VCaP (cell line): ENCODE measurements at regions not wholly inside any gene's neighbourhood (a gene's known extent, or its start where the extent isn't known, plus 50 kb on each side); places are given as distances from the start of the nearest gene placed in this dataset.

Experiments
- H3K27ac ChIP-seq: fragments of 450-650 bp; 2 replicates; pipeline ENCODE4 v1.5.1; 2017
- TF ChIP-seq, protein P1 (sequence below): fragments of 450-650 bp; conservative IDR thresholded peaks from 2 replicates; pipeline ENCODE4 v1.5.1; 2017; ENCODE audit warnings: mild to moderate bottlenecking, moderate library complexity

DNA sequence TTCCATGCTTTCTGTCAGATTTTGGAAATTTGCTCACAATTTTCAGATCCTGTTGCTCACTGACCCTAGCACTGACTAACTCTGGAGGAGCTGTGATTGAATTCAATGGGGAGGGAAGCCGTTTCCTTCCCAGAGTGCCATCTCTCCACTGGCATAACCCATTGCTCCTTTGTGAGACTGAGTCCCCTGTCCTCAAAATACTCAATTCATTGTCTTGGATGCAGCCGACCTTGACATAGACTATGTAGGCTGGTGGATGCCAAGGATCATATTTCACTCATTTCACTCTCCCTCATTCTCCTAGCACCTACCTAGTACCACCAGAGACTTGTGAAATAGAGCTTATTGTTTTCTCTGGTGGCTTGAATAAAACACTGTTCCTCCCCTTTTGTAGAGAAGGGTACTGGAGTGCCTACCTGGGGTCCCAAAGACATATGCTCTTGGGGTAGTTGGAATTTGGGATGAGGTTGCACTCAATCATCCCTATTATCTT lies 511.3 kb upstream of the ZMIZ1 start:
- H3K27ac ChIP-seq, result no peak overlapping the region
- TF ChIP-seq, protein P1, sequence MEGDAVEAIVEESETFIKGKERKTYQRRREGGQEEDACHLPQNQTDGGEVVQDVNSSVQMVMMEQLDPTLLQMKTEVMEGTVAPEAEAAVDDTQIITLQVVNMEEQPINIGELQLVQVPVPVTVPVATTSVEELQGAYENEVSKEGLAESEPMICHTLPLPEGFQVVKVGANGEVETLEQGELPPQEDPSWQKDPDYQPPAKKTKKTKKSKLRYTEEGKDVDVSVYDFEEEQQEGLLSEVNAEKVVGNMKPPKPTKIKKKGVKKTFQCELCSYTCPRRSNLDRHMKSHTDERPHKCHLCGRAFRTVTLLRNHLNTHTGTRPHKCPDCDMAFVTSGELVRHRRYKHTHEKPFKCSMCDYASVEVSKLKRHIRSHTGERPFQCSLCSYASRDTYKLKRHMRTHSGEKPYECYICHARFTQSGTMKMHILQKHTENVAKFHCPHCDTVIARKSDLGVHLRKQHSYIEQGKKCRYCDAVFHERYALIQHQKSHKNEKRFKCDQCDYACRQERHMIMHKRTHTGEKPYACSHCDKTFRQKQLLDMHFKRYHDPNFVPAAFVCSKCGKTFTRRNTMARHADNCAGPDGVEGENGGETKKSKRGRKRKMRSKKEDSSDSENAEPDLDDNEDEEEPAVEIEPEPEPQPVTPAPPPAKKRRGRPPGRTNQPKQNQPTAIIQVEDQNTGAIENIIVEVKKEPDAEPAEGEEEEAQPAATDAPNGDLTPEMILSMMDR, result no peak

DNA sequence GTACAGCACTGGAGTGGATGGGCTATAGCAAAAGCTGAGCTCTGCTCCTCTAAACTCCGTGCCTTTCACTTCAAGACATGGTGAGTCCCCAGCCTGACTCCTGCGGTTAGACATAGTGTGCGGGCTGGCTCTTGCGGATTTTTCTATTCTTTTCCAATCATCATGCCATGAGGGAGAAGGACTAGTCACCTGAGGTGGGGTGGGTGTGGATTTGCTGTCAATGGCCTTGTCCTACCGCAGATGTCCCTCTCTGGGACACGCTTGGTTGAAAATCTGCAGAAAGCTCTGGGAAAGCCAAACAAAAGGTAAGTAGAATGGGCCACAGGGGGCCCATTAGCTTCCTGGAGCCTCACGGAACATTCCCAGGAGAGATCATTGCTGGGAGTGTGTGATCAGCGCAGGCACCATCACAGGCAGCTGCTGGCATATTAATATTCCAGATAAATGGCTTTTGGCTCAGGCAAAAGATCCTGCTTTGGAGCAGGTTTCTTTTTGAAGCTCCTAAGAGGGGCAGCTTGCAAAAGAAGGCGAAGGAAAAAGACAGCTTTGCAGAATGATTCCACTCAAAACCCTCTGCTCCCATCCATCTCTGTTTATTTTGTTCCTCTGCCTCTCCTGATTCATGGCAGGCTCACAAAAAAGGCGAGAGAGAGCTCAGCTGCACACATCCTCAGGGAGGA lies 509.0 kb upstream of the ZMIZ1 start:
- TF ChIP-seq, protein P1, result no peak
- H3K27ac ChIP-seq, result no peak overlapping the region

DNA sequence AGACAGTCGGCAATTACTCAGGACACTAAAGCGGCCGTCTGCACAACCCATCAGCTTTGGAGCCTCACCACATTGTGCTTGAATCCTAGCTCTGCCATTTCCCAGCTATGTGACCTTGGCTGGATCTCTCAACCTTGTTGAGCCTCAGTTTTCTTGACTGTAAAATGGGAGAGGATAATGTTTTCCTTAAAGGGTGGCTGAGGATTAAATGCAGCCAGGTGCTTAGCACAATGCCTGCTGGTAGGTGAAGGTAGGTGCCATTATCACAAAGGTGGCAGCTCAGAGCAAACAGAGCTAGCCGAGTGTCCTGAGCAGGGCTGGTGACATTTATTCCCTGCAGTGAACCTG lies 508.5 kb upstream of the ZMIZ1 start:
- H3K27ac ChIP-seq, result no peak overlapping the region
- TF ChIP-seq, protein P1, result no peak

DNA sequence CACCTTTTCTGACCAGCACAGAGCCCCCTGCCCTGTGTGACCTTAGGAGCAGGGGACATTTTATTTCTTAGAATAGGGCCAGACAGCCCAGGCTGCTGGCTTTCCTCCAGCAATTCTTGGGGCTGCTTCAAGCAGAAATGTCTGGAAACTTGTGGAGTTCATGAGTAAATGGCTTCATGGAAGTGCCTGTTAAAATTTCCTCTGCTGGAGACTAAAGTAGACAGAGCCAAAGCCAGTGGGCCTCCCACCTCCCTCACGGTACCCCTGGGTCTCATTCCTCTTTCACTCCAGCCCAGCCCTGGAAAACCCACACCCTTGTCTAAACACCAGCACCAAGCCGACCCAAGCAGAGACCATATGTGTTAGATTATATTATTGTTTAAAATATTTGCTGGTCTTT lies 505.5 kb upstream of the ZMIZ1 start:
- H3K27ac ChIP-seq, result no peak overlapping the region
- TF ChIP-seq, protein P1, result no peak

DNA sequence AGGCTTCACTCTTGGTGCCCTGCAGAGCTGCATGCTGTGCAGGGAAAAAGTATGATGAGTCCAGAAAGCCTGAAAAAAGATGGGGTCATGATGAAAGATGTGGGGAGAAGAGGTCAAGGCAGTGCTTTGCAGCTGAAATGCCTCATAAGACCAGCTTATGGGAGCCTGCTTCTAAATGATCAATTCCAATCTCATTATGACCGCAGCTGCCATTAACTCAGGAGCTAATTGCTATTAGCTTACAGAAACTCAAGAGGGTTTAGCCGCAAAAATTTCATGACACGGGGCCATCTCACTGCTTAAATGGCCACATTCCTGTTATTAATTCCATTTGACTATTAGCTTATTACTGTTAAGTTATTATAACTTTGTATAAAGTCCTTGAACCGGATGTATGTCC lies 502.9 kb upstream of the ZMIZ1 start:
- H3K27ac ChIP-seq, result no peak overlapping the region
- TF ChIP-seq, protein P1, result no peak

DNA sequence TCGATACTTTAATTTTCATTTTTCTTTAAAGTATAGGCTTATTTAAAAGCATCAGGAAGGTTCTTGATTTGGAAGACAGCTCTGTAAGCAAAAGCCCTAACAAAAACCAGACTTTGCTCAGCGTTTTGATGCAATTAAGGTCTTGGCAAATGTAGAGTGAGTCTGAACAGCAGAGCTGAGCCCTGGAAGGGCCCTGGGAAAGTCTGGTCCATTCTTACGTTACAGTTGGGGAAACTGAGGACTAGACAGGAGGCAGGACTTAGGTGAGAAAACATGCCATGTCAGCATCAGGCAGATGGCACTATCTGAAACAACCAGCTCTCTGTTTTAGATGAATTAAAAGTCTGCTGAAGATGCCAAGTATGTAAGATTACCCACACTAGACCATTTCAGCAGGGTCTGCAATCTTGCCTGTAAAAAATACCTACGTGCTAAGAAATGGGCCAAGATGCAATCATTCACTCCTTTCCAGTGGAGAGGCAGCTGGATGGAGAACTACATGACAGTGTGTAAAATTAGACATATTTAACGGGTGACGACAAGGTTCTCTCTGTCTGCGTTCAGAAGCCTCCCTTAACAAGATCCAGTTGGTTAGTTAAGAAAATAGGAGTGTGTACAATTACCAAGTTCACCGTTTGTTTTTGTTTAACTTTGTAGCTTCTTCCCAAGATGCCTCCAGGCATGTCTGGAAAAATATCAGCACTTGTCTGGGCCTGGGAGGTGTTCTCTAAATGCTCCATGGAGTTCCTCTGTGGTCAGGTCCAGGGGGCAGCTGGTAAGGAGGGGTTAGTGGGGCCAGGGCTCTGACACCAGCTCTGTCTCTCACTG lies 502.3 kb upstream of the ZMIZ1 start:
- H3K27ac ChIP-seq, result peak overlapping the region; percentile 56; the same call in 1 of the 2 replicates
- TF ChIP-seq, protein P1, result no peak

DNA sequence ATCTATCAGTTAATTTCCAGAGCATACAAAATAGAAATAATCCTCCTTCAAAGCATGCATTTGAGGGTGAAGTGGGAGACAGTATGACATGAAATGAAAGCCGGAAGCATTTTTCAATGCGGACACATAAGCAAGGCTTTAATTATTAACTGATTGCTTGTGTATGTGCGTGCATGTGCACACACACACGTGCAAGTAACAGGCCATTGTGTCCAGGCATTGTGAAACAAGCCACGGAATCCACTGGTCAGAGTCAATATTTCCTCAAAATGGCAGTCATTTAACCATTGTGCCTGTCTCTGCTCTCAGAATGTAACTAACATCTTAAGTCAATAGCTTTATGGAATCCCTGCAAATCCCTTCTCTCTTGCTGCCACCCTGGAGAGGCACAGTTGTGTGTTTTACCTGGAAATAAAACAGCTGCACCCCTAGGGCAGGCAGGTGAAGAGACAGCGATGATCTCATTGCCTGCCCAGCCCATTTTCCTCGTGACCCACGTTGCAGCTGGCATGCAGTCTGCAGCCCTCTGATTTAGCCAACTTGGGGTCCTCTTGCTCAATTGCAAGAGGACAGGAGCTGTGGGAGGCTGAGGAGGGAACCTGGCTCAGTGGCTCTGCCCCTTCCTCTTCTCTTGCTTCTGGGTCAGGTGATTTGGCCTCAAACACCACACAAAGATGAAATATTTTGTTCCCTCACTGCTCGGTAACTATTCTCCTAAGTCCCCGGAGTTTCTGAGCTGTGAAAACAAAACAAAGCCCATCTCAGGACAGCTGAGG lies 500.9 kb upstream of the ZMIZ1 start:
- TF ChIP-seq, protein P1, result no peak
- H3K27ac ChIP-seq, result peak overlapping the region; percentile 56; the same call in 1 of the 2 replicates
